MCF 10A (cell line): ENCODE measurements at regions not wholly inside any gene's neighbourhood (a gene's known extent, or its start where the extent isn't known, plus 50 kb on each side); places are given as distances from the start of the nearest gene placed in this dataset.
A peak's percentile ranks its signal among the peaks of the same experiment; 100 is the strongest.

Source experiments
- BruUV-seq: library from RNA; stranded (reverse); fragments of 400-500 nt; replicated peaks from 2 replicates; lab custom pipeline; 2021; lab: Mats Ljungman, UMichigan
- CTCF ChIA-PET: fragments of 300-600 bp; sonication (Branson Sonifier 250); formaldehyde crosslinking; extraction: SDS; loops from one replicate; lab custom pipeline; 2021; ENCODE audit warnings: antibody characterized with exemption, inconsistent platforms; lab: Yijun Ruan, JAX
- POLR2A ChIA-PET: fragments of 300-600, 350-650 bp; sonication (Branson Sonifier 250); formaldehyde crosslinking; extraction: SDS; loops from one replicate; lab custom pipeline; 2020; ENCODE audit warnings: antibody characterized with exemption, inconsistent platforms; lab: Yijun Ruan, JAX
- DNase-seq: peaks from one replicate; pipeline ENCODE4 v3.0.0-alpha.2; 2018; ENCODE audit not compliant: unreplicated experiment
- H3K27ac Mint-ChIP-seq: one replicate; pipeline ENCODE4 v1.8.0; 2022; ENCODE audit warnings: mild to moderate bottlenecking, low read depth, mixed read lengths; ENCODE audit not compliant: unreplicated experiment
- H3K27me3 Mint-ChIP-seq: one replicate; pipeline ENCODE4 v1.8.0; 2022; ENCODE audit warnings: mixed read lengths; ENCODE audit not compliant: insufficient read depth, unreplicated experiment
- H3K36me3 Mint-ChIP-seq: one replicate; pipeline ENCODE4 v1.8.0; 2022; ENCODE audit warnings: mild to moderate bottlenecking, moderate library complexity, mixed read lengths; ENCODE audit not compliant: insufficient read depth, unreplicated experiment
- H3K4me1 Mint-ChIP-seq: one replicate; pipeline ENCODE4 v1.8.0; 2022; ENCODE audit warnings: mixed read lengths; ENCODE audit not compliant: insufficient read depth, unreplicated experiment
- H3K4me3 Mint-ChIP-seq: one replicate; pipeline ENCODE4 v1.8.0; 2022; ENCODE audit warnings: mild to moderate bottlenecking, moderate library complexity, mixed read lengths; ENCODE audit not compliant: unreplicated experiment
- H3K9me3 Mint-ChIP-seq: one replicate; pipeline ENCODE4 v1.8.0; 2022; ENCODE audit warnings: mixed read lengths; ENCODE audit not compliant: unreplicated experiment
- intact Hi-C: fragments of 100-400 bp; cut with micrococcal nuclease; formaldehyde crosslinking; loops from 2 replicates; pipeline ENCODE4 v1.14.1; 2022
- TF ChIP-seq, protein P1 (sequence below): fragments of 200-600 bp; IDR thresholded peaks from one replicate; pipeline ENCODE4 v1.8.0; 2022; ENCODE audit warnings: antibody characterized with exemption, mild to moderate bottlenecking; ENCODE audit not compliant: unreplicated experiment

DNA sequence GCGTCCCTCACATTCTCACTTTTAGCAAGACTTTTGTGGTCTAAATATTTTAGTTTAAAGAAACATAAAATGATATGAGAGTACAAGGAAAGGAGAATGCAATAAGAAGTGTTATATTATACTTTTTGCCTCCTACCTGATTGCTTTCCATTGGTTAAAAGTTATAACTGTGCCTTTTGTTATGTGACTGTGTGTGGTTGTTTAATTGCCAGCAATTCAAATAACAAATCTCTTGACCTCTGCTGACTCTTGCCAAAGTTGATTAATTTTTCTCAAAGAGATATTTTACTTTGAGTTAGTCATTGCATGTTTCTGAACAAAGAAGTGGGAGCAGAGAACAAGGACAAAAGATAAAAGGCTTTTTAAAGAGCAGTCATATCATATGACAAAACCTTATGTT, 599.5 kb downstream of the SUCLG1 start:
- BruUV-seq, result no TSS peak
- no peak for DNase-seq
- no peaks in the 10 kb centered on the region for H3K27me3 Mint-ChIP-seq
- TF ChIP-seq, protein P1, sequence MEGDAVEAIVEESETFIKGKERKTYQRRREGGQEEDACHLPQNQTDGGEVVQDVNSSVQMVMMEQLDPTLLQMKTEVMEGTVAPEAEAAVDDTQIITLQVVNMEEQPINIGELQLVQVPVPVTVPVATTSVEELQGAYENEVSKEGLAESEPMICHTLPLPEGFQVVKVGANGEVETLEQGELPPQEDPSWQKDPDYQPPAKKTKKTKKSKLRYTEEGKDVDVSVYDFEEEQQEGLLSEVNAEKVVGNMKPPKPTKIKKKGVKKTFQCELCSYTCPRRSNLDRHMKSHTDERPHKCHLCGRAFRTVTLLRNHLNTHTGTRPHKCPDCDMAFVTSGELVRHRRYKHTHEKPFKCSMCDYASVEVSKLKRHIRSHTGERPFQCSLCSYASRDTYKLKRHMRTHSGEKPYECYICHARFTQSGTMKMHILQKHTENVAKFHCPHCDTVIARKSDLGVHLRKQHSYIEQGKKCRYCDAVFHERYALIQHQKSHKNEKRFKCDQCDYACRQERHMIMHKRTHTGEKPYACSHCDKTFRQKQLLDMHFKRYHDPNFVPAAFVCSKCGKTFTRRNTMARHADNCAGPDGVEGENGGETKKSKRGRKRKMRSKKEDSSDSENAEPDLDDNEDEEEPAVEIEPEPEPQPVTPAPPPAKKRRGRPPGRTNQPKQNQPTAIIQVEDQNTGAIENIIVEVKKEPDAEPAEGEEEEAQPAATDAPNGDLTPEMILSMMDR, result no peak
- no peak overlapping the region for H3K4me3 Mint-ChIP-seq
- peaks cover 7% of the 10 kb centered on the region for H3K36me3 Mint-ChIP-seq
- H3K9me3 Mint-ChIP-seq, result no peaks in the 10 kb centered on the region
- ChIA-PET CTCF (no interaction called here), POLR2A (no interaction called here)
- no peak overlapping the region for H3K27ac Mint-ChIP-seq
- H3K4me1 Mint-ChIP-seq, result no peaks in the 10 kb centered on the region
- intact Hi-C loops, result no loop called here

DNA sequence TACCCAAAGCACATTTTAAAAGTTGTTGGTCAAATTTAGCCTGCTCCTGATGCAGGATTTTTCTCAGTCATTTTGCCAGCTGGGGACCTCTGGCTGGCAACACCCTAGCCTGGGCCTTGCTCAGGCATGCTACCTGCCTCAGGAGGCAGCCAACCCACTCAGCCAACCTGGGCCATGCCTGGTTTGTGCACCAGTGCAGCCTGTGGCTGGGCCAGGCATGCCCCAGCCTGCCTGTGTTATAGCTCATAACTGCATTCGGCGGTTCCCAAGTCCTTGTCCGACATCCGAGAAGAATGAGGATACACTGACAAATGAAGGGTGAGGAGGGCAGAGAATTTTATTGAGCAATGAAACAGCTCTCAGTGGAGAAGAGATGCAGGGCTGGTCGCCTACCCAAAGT, 608.0 kb downstream of the SUCLG1 start:
- Mint-ChIP-seq H3K4me3 (peak overlapping the region; percentile 22), H3K27ac (peak overlapping the region; percentile 78), H3K36me3 (peaks cover 6% of the 10 kb centered on the region), H3K9me3 (no peaks in the 10 kb centered on the region), H3K27me3 (no peaks in the 10 kb centered on the region), H3K4me1 (peaks cover 19% of the 10 kb centered on the region)
- POLR2A ChIA-PET, result interaction anchor here (1.3 kb wide), 1 partner anchor 141 kb away, joined by 4 read pairs; no protein-coding TSS in a partner anchor
- TF ChIP-seq, protein P1, result no peak
- BruUV-seq, result no TSS peak
- peak; percentile 82 for DNase-seq
- intact Hi-C loops, result no loop called here
- CTCF ChIA-PET, result interaction anchor here (0.7 to 1.3 kb wide), 4 partner anchors 15 to 1238 kb away, joined by 3 to 4 read pairs (median 4); no protein-coding TSS in a partner anchor

- Mint-ChIP-seq H3K9me3 (no peaks in the 10 kb centered on the region), H3K4me1 (peaks cover 19% of the 10 kb centered on the region), H3K36me3 (peaks cover 6% of the 10 kb centered on the region), H3K27ac (peak overlapping the region; percentile 87), H3K4me3 (no peak overlapping the region), H3K27me3 (no peaks in the 10 kb centered on the region)
- DNase-seq, result peak; percentile 57
- intact Hi-C loops, result no loop called here
- ChIA-PET POLR2A (interaction anchor here (1.3 kb wide), 1 partner anchor 142 kb away, joined by 4 read pairs; no protein-coding TSS in a partner anchor), CTCF (interaction anchor here (0.6 to 1.1 kb wide), 3 partner anchors 104 to 149 kb away, joined by 3 to 4 read pairs (median 3); no protein-coding TSS in a partner anchor)
- no TSS peak for BruUV-seq
- TF ChIP-seq, protein P1, result no peak
Observed at GRCh38 chr2:83850071-83850725, 608.9 kb downstream of the SUCLG1 start.

GRCh38 chr2:83844490-83844889, 614.6 kb downstream of the SUCLG1 start:
- intact Hi-C loops, result no loop called here
- Mint-ChIP-seq H3K27me3 (no peaks in the 10 kb centered on the region), H3K27ac (no peak overlapping the region), H3K4me3 (no peak overlapping the region), H3K36me3 (no peaks in the 10 kb centered on the region), H3K9me3 (no peaks in the 10 kb centered on the region), H3K4me1 (no peaks in the 10 kb centered on the region)
- ChIA-PET CTCF (interaction anchor here (0.6 to 1.3 kb wide), 5 partner anchors 9 to 1240 kb away, joined by 3 read pairs; no protein-coding TSS in a partner anchor), POLR2A (no interaction called here)
- peak; percentile 6 for DNase-seq
- TF ChIP-seq, protein P1, result no peak
- BruUV-seq, result no TSS peak
